ENCODE measurements at regions not wholly inside any gene's neighbourhood (a gene's known extent, or its start where the extent isn't known, plus 50 kb on each side); places are given as distances from the start of the nearest gene placed in this dataset.

GRCh38 chr6:28589234-28589956 is 63.7 kb downstream of the GPX5 start:
- H3K4me1 ChIP-seq: peaks cover 10 to 19% (median 18%) of the 10 kb centered on the region in 4 donors

GRCh38 chr6:28589957-28590349 is 64.3 kb downstream of the GPX5 start:
- H3K4me1 ChIP-seq: peaks cover 10 to 19% (median 18%) of the 10 kb centered on the region in 4 donors
- no peak overlapping the region for H3K27ac ChIP-seq
- 16 to 25% (median 22%) methylated on average over 21 of the region's 21 CpGs for WGBS, 5 donors
- TF ChIP-seq CTCF (IDR thresholded peaks at IDR 0.05) (no peak), POLR2AphosphoS5 (IDR thresholded peaks at IDR 0.05) (no peak), EP300 (IDR thresholded peaks at IDR 0.05) (no peak), POLR2A (IDR thresholded peaks at IDR 0.05) (no peak)
- peak in 1 of 2 donors; percentile 22 for DNase-seq
- H3K27me3 ChIP-seq: peaks cover 4 to 90% (median 49%) of the 10 kb centered on the region in 3 donors
- H3K36me3 ChIP-seq: no peaks in the 10 kb centered on the region
- H3K9me3 ChIP-seq: peaks cover 0 to 4% (median 0%) of the 10 kb centered on the region in 4 donors
- intact Hi-C loops (cut with DNase I; ENCODE audit: low total_unique reads): no loop called here
- no peak overlapping the region for H3K4me3 ChIP-seq

More at GRCh38 chr6:28589234-28589956, 63.7 kb downstream of the GPX5 start:
- WGBS, 5 donors: 4 to 5% (median 4%) methylated on average over 34 of the region's 34 CpGs
- peaks cover 0 to 4% (median 0%) of the 10 kb centered on the region in 4 donors for H3K9me3 ChIP-seq
- no peak overlapping the region for H3K27ac ChIP-seq
- H3K36me3 ChIP-seq: no peaks in the 10 kb centered on the region
- intact Hi-C loops (cut with DNase I; ENCODE audit: low total_unique reads): no loop called here
- DNase-seq: peak in 1 of 2 donors; percentile 92
- TF ChIP-seq CTCF (IDR thresholded peaks at IDR 0.05): no peak
- TF ChIP-seq POLR2AphosphoS5 (IDR thresholded peaks at IDR 0.05): no peak
- no peak for TF ChIP-seq EP300 (IDR thresholded peaks at IDR 0.05)
- TF ChIP-seq POLR2A (IDR thresholded peaks at IDR 0.05): no peak
- no peak overlapping the region for H3K4me3 ChIP-seq
- H3K27me3 ChIP-seq: peaks cover 4 to 86% (median 46%) of the 10 kb centered on the region in 3 donors

- WGBS, 5 donors: 11 to 18% (median 15%) methylated on average over 18 of the region's 18 CpGs
- H3K4me3 ChIP-seq: no peak overlapping the region
- intact Hi-C loops (cut with DNase I; ENCODE audit: low total_unique reads): no loop called here
- no peaks in the 10 kb centered on the region for H3K36me3 ChIP-seq
- no peak overlapping the region for H3K27ac ChIP-seq
- H3K4me1 ChIP-seq: peaks cover 0 to 4% (median 0%) of the 10 kb centered on the region in 4 donors
- peaks cover 0 to 4% (median 0%) of the 10 kb centered on the region in 4 donors for H3K9me3 ChIP-seq
- TF ChIP-seq EP300 (IDR thresholded peaks at IDR 0.05): no peak
- DNase-seq: peak in 1 of 2 donors; percentile 54
- peaks cover 0 to 62% (median 15%) of the 10 kb centered on the region in 3 donors for H3K27me3 ChIP-seq
Measured at GRCh38 chr6:28597217-28597835, 71.6 kb downstream of the GPX5 start.

- TF ChIP-seq CTCF (IDR thresholded peaks at IDR 0.05) (no peak), POLR2AphosphoS5 (IDR thresholded peaks at IDR 0.05) (no peak), POLR2A (IDR thresholded peaks at IDR 0.05) (no peak), EP300 (IDR thresholded peaks at IDR 0.05) (no peak)
- Histone ChIP-seq H3K27ac (no peak overlapping the region), H3K27me3 (peaks cover 0 to 56% (median 15%) of the 10 kb centered on the region in 3 donors), H3K4me3 (no peak overlapping the region), H3K9me3 (peaks cover 0 to 4% (median 0%) of the 10 kb centered on the region in 4 donors), H3K36me3 (no peaks in the 10 kb centered on the region), H3K4me1 (peaks cover 0 to 4% (median 0%) of the 10 kb centered on the region in 4 donors)
- WGBS, 5 donors: 33 to 49% (median 46%) methylated on average over 13 of the region's 13 CpGs
- DNase-seq: no peak
- intact Hi-C loops (cut with DNase I; ENCODE audit: low total_unique reads): no loop called here
Measured at GRCh38 chr6:28597924-28598722, 72.4 kb downstream of the GPX5 start.

Data from stomach (tissue), 8 donors.